ENCODE measurements at regions not wholly inside any gene's neighbourhood (a gene's known extent, or its start where the extent isn't known, plus 50 kb on each side); places are given as distances from the start of the nearest gene placed in this dataset.

DNA sequence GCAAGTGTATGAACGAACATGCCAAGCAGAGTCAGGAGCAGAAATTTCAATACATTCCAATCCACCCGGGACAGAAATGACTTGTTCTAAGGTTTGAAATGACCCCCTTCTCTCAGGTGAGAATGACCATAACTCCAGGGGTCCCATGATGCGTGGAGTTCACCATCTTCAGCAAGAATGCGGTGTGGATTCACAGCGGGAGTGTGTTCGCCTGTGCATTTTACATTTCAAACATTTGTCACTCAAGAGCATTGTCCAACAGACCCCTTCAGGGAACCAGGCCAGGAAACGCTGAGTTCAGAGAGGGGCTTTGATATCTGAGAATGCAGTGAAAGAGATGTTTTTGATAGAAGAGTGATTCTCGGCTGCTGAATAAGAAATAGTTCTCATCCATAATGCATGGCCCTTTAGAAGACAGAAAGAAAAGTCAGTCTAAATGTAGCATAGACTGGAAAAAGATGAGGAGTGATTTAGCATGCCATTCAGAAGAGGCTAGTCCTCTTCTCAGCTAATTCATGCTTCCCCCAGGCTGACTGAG lies 200.3 kb upstream of the KCNG1 start:
- H3K27me3 ChIP-seq = peaks cover 0 to 30% of the 10 kb centered on the region in 2 donors
- intact Hi-C loops (cut with DNase I; ENCODE audit: low total_unique reads) = no loop called here

DNA sequence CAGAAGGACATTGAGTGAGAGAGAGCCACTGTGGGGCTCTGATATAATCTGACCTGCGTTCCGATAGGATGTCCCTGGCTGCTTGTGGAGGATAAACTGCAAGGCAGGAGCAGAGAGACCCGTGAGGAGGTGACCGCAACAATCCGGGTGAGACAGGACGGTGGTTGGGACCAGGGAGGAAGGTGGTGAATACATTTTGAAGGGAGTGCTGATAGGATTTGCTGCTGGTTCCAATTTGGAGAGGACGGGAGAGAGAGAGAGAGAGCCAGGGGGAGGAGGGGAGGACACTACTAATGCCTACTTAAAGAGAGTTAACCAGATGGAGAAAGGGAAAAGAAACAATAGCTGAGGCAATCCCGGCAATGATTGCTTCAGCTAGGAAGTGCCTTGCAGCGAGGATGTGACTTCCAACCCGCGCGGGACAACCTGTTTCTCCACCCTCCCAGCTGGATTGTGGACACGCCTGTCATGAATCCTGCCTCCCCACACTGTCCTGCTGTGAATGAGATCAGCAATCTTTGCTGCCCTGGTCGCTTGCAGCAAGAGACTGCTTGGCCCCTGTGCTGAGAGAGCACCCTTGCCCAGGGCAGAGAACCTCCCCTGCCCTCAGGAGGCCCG lies 199.0 kb upstream of the KCNG1 start:
- Histone ChIP-seq H3K4me3 (no peak overlapping the region), H3K27me3 (peaks cover 0 to 30% of the 10 kb centered on the region in 2 donors), H3K9me3 (peaks cover 0 to 3% (median 0%) of the 10 kb centered on the region in 3 donors), H3K27ac (no peak overlapping the region), H3K36me3 (no peaks in the 10 kb centered on the region), H3K4me1 (no peaks in the 10 kb centered on the region)
- TF ChIP-seq, protein P1, sequence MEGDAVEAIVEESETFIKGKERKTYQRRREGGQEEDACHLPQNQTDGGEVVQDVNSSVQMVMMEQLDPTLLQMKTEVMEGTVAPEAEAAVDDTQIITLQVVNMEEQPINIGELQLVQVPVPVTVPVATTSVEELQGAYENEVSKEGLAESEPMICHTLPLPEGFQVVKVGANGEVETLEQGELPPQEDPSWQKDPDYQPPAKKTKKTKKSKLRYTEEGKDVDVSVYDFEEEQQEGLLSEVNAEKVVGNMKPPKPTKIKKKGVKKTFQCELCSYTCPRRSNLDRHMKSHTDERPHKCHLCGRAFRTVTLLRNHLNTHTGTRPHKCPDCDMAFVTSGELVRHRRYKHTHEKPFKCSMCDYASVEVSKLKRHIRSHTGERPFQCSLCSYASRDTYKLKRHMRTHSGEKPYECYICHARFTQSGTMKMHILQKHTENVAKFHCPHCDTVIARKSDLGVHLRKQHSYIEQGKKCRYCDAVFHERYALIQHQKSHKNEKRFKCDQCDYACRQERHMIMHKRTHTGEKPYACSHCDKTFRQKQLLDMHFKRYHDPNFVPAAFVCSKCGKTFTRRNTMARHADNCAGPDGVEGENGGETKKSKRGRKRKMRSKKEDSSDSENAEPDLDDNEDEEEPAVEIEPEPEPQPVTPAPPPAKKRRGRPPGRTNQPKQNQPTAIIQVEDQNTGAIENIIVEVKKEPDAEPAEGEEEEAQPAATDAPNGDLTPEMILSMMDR (IDR thresholded peaks at IDR 0.05) = no peak
- DNase-seq = no peak
- intact Hi-C loops (cut with DNase I; ENCODE audit: low total_unique reads) = no loop called here

More for the DNA sequence above, 200.3 kb upstream of the KCNG1 start:
- Histone ChIP-seq H3K4me1 (no peaks in the 10 kb centered on the region), H3K36me3 (no peaks in the 10 kb centered on the region), H3K9me3 (peaks cover 0 to 3% (median 0%) of the 10 kb centered on the region in 3 donors), H3K4me3 (no peak overlapping the region), H3K27ac (no peak overlapping the region)
- TF ChIP-seq, protein P1 (IDR thresholded peaks at IDR 0.05) = no peak
- DNase-seq = no peak

DNA sequence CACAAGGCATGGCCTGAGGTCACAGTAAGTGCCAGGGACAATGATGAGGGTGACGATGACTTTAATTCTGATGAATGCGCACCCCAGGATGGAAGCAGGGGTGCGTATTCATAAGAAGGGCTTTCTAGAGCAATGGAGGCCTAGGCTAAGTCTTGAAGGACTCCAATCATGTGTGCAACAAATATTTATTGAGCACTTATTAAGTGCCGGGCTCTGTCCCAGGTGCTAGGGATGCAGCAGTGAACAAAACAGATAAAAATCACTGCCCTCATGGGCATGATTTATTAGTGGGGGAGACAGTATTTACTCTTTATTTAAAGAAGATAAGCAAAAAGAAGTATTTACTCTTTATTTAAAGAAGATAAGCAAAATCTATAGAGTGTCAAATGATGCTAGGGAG lies 198.2 kb upstream of the KCNG1 start:
- no peaks in the 10 kb centered on the region for H3K36me3 ChIP-seq
- H3K4me1 ChIP-seq = no peaks in the 10 kb centered on the region
- peaks cover 0 to 30% of the 10 kb centered on the region in 2 donors for H3K27me3 ChIP-seq
- H3K9me3 ChIP-seq = peaks cover 0 to 3% (median 0%) of the 10 kb centered on the region in 3 donors
- DNase-seq = no peak
- H3K27ac ChIP-seq = no peak overlapping the region
- TF ChIP-seq, protein P1 (IDR thresholded peaks at IDR 0.05) = no peak
- no peak overlapping the region for H3K4me3 ChIP-seq
- intact Hi-C loops (cut with DNase I; ENCODE audit: low total_unique reads) = no loop called here

DNA sequence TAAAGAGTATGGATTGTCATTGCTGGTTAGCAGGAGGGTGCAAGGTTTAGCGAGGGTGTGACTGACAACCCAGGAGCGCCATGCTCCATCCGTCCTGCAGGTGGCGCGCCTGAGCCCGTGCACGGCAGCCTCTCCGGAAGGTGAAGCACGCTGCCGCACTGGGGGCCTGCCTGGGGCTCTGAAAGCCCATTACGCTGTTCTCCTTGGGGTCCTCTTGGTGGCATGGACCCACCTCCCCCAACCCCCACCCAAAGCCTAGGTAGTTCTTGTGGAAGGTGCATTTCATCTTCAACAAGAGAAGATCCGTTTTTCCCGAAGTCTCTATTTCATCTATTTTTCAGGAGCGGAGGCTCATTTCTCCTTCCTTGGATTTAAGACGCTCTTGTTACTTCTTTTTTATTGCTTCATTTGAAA lies 197.4 kb upstream of the KCNG1 start:
- peaks cover 0 to 30% of the 10 kb centered on the region in 2 donors for H3K27me3 ChIP-seq
- peak in 1 of 2 donors; percentile 22 for DNase-seq
- intact Hi-C loops (cut with DNase I; ENCODE audit: low total_unique reads) = no loop called here
- no peak overlapping the region for H3K27ac ChIP-seq
- no peaks in the 10 kb centered on the region for H3K4me1 ChIP-seq
- TF ChIP-seq, protein P1 (IDR thresholded peaks at IDR 0.05) = peak; percentile 51 to 76
- no peak overlapping the region for H3K4me3 ChIP-seq
- H3K36me3 ChIP-seq = no peaks in the 10 kb centered on the region
- peaks cover 0 to 3% (median 0%) of the 10 kb centered on the region in 3 donors for H3K9me3 ChIP-seq

DNA sequence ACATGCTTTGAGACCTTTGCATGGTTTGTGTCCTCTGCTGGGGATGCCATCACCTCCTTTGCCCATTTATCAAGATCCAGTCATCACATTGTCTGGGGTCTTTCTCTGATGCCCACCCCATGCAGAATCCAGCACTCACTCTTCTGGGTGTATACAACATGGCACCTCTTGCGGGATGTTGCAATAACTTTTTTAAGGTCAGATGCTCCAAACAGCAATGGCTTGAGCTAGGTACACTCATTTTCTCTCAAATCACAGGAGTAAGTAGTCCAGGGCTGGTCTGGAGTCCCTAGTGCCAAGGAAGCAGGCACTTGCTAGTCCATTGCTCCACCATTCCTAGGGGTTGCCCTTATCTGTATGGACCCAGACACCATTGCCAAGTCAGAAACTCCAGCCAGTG lies 196.6 kb upstream of the KCNG1 start:
- H3K36me3 ChIP-seq = no peaks in the 10 kb centered on the region
- no peaks in the 10 kb centered on the region for H3K4me1 ChIP-seq
- no peak for DNase-seq
- H3K27me3 ChIP-seq = peaks cover 0 to 30% of the 10 kb centered on the region in 2 donors
- peaks cover 0 to under 1% (median 0%) of the 10 kb centered on the region in 3 donors for H3K9me3 ChIP-seq
- no peak overlapping the region for H3K4me3 ChIP-seq
- intact Hi-C loops (cut with DNase I; ENCODE audit: low total_unique reads) = no loop called here
- TF ChIP-seq, protein P1 (IDR thresholded peaks at IDR 0.05) = no peak
- H3K27ac ChIP-seq = no peak overlapping the region
